ENCODE measurements at regions not wholly inside any gene's neighbourhood (a gene's known extent, or its start where the extent isn't known, plus 50 kb on each side); places are given as distances from the start of the nearest gene placed in this dataset.

- no peak for TF ChIP-seq ZNF282 (IDR thresholded peaks at IDR 0.05; ENCODE audit: partially characterized antibody)
- no peak for TF ChIP-seq TOPORS (CRISPR knock-in tag; IDR thresholded peaks at IDR 0.05)
- TF ChIP-seq REL (CRISPR knock-in tag; conservative IDR thresholded peaks at IDR 0.05): no peak
- no peak for TF ChIP-seq KDM5A (IDR thresholded peaks at IDR 0.05; ENCODE audit: borderline replicate concordance, low read length)
Observed at GRCh38 chr1:81377406-81377805, 423.3 kb upstream of the ADGRL2 start.

Data from HepG2 (cell line).